ENCODE measurements at regions not wholly inside any gene's neighbourhood (a gene's known extent, or its start where the extent isn't known, plus 50 kb on each side); places are given as distances from the start of the nearest gene placed in this dataset.
"Not testable (repeated sequence)": the region's sequence is repeated elsewhere in the genome, so short reads cannot be mapped to it uniquely, and the experiment has no call there.

- DNase-seq (ENCODE audit: extremely low spot score, unreplicated experiment): no peak
- no peak overlapping the region for H3K4me3 Mint-ChIP-seq (ENCODE audit: unreplicated experiment)
- peaks cover 3% of the 10 kb centered on the region for H3K27me3 Mint-ChIP-seq (ENCODE audit: unreplicated experiment)
- no peak for TF ChIP-seq CTCF (IDR thresholded peaks at IDR 0.05)
- H3K9me3 Mint-ChIP-seq (ENCODE audit: unreplicated experiment): peaks cover 16% of the 10 kb centered on the region
- H3K36me3 Mint-ChIP-seq (ENCODE audit: unreplicated experiment): no peaks in the 10 kb centered on the region
- H3K27ac Mint-ChIP-seq (ENCODE audit: unreplicated experiment): no peak overlapping the region
- no peaks in the 10 kb centered on the region for H3K4me1 Mint-ChIP-seq (ENCODE audit: unreplicated experiment)
Measured at GRCh38 chr2:194539425-194539824, 1117.6 kb upstream of the SLC39A10 start.

- no peak overlapping the region for H3K4me3 Mint-ChIP-seq (ENCODE audit: unreplicated experiment)
- H3K9me3 Mint-ChIP-seq (ENCODE audit: unreplicated experiment): no peaks in the 10 kb centered on the region
- H3K36me3 Mint-ChIP-seq (ENCODE audit: unreplicated experiment): no peaks in the 10 kb centered on the region
- no peak for TF ChIP-seq CTCF (IDR thresholded peaks at IDR 0.05)
- no peak for DNase-seq (ENCODE audit: extremely low spot score, unreplicated experiment)
- no peak overlapping the region for H3K27ac Mint-ChIP-seq (ENCODE audit: unreplicated experiment)
- peaks cover 2% of the 10 kb centered on the region for H3K27me3 Mint-ChIP-seq (ENCODE audit: unreplicated experiment)
- H3K4me1 Mint-ChIP-seq (ENCODE audit: unreplicated experiment): no peaks in the 10 kb centered on the region
Measured at GRCh38 chr2:194526121-194526520, 1130.9 kb upstream of the SLC39A10 start.

GRCh38 chr2:194514281-194514680, 1142.7 kb upstream of the SLC39A10 start:
- H3K27ac Mint-ChIP-seq (ENCODE audit: unreplicated experiment): no peak overlapping the region
- no peaks in the 10 kb centered on the region for H3K27me3 Mint-ChIP-seq (ENCODE audit: unreplicated experiment)
- peaks cover 3% of the 10 kb centered on the region for H3K4me1 Mint-ChIP-seq (ENCODE audit: unreplicated experiment)
- peaks cover 3% of the 10 kb centered on the region for H3K9me3 Mint-ChIP-seq (ENCODE audit: unreplicated experiment)
- no peak for DNase-seq (ENCODE audit: extremely low spot score, unreplicated experiment)
- no peak overlapping the region for H3K4me3 Mint-ChIP-seq (ENCODE audit: unreplicated experiment)
- no peak for TF ChIP-seq CTCF (IDR thresholded peaks at IDR 0.05)
- no peaks in the 10 kb centered on the region for H3K36me3 Mint-ChIP-seq (ENCODE audit: unreplicated experiment)

- H3K4me1 Mint-ChIP-seq (ENCODE audit: unreplicated experiment); DNase-seq (ENCODE audit: extremely low spot score, unreplicated experiment); H3K27me3 Mint-ChIP-seq (ENCODE audit: unreplicated experiment); H3K9me3 Mint-ChIP-seq (ENCODE audit: unreplicated experiment); H3K27ac Mint-ChIP-seq (ENCODE audit: unreplicated experiment); H3K4me3 Mint-ChIP-seq (ENCODE audit: unreplicated experiment); H3K36me3 Mint-ChIP-seq (ENCODE audit: unreplicated experiment): not testable (repeated sequence)
Measured at GRCh38 chr2:194511070-194511469, 1146.0 kb upstream of the SLC39A10 start.

- not testable (repeated sequence) for H3K4me3 Mint-ChIP-seq (ENCODE audit: unreplicated experiment); H3K36me3 Mint-ChIP-seq (ENCODE audit: unreplicated experiment); H3K4me1 Mint-ChIP-seq (ENCODE audit: unreplicated experiment); H3K9me3 Mint-ChIP-seq (ENCODE audit: unreplicated experiment); H3K27ac Mint-ChIP-seq (ENCODE audit: unreplicated experiment); DNase-seq (ENCODE audit: extremely low spot score, unreplicated experiment); H3K27me3 Mint-ChIP-seq (ENCODE audit: unreplicated experiment)
Measured at GRCh38 chr2:194504876-194505275, 1152.2 kb upstream of the SLC39A10 start.

GRCh38 chr2:194495046-194495445, 1162.0 kb upstream of the SLC39A10 start:
- H3K9me3 Mint-ChIP-seq (ENCODE audit: unreplicated experiment): no peaks in the 10 kb centered on the region
- H3K27ac Mint-ChIP-seq (ENCODE audit: unreplicated experiment): no peak overlapping the region
- H3K27me3 Mint-ChIP-seq (ENCODE audit: unreplicated experiment): peaks cover 13% of the 10 kb centered on the region
- no peak for TF ChIP-seq CTCF (IDR thresholded peaks at IDR 0.05)
- H3K4me3 Mint-ChIP-seq (ENCODE audit: unreplicated experiment): no peak overlapping the region
- DNase-seq (ENCODE audit: extremely low spot score, unreplicated experiment): no peak
- no peaks in the 10 kb centered on the region for H3K4me1 Mint-ChIP-seq (ENCODE audit: unreplicated experiment)
- no peaks in the 10 kb centered on the region for H3K36me3 Mint-ChIP-seq (ENCODE audit: unreplicated experiment)

Data from osteocyte (in vitro differentiated cells).